ENCODE measurements at regions not wholly inside any gene's neighbourhood (a gene's known extent, or its start where the extent isn't known, plus 50 kb on each side); places are given as distances from the start of the nearest gene placed in this dataset.

- no peak for DNase-seq (ENCODE audit: low read depth)
Measured at GRCh38 chr20:57059055-57059596, 207.3 kb downstream of the BMP7 start.

- DNase-seq (ENCODE audit: low read depth): no peak
Measured at GRCh38 chr20:57060407-57061050, 205.9 kb downstream of the BMP7 start.

- no peak for DNase-seq (ENCODE audit: low read depth)
Measured at GRCh38 chr20:57061051-57061900, 205.2 kb downstream of the BMP7 start.

- DNase-seq (ENCODE audit: low read depth): no peak
Measured at GRCh38 chr20:57062241-57062640, 204.2 kb downstream of the BMP7 start.

GRCh38 chr20:57062696-57063270 is 203.7 kb downstream of the BMP7 start:
- no peak for DNase-seq (ENCODE audit: low read depth)

GRCh38 chr20:57064836-57065235 is 201.6 kb downstream of the BMP7 start:
- no peak for DNase-seq (ENCODE audit: low read depth)

- no peak for DNase-seq (ENCODE audit: low read depth)
Measured at GRCh38 chr20:57065646-57066045, 200.8 kb downstream of the BMP7 start.

- no peak for DNase-seq (ENCODE audit: low read depth)
Measured at GRCh38 chr20:57066126-57066900, 200.1 kb downstream of the BMP7 start.

GRCh38 chr20:57069442-57069841 is 197.0 kb downstream of the BMP7 start:
- no peak for DNase-seq (ENCODE audit: low read depth)

GRCh38 chr20:57070296-57070695 is 196.1 kb downstream of the BMP7 start:
- no peak for DNase-seq (ENCODE audit: low read depth)

- no peak for DNase-seq (ENCODE audit: low read depth)
Measured at GRCh38 chr20:57071283-57071731, 195.1 kb downstream of the BMP7 start.

GRCh38 chr20:57071954-57072583 is 194.4 kb downstream of the BMP7 start:
- DNase-seq (ENCODE audit: low read depth): no peak

GRCh38 chr20:57073402-57073801 is 193.0 kb downstream of the BMP7 start:
- DNase-seq (ENCODE audit: low read depth): no peak

- DNase-seq (ENCODE audit: low read depth): no peak
Measured at GRCh38 chr20:57074386-57074785, 192.1 kb downstream of the BMP7 start.

GRCh38 chr20:57075181-57075580 is 191.3 kb downstream of the BMP7 start:
- no peak for DNase-seq (ENCODE audit: low read depth)

- DNase-seq (ENCODE audit: low read depth): no peak
Measured at GRCh38 chr20:57075603-57076002, 190.8 kb downstream of the BMP7 start.

GRCh38 chr20:57076152-57076652 is 190.2 kb downstream of the BMP7 start:
- DNase-seq (ENCODE audit: low read depth): no peak

GRCh38 chr20:57076951-57077350 is 189.5 kb downstream of the BMP7 start:
- no peak for DNase-seq (ENCODE audit: low read depth)

GRCh38 chr20:57078116-57078515 is 188.3 kb downstream of the BMP7 start:
- DNase-seq (ENCODE audit: low read depth): no peak

GRCh38 chr20:57079031-57080005 is 187.1 kb downstream of the BMP7 start:
- DNase-seq (ENCODE audit: low read depth): no peak
